ENCODE measurements at regions not wholly inside any gene's neighbourhood (a gene's known extent, or its start where the extent isn't known, plus 50 kb on each side); places are given as distances from the start of the nearest gene placed in this dataset.
"Not testable (repeated sequence)": the region's sequence is repeated elsewhere in the genome, so short reads cannot be mapped to it uniquely, and the experiment has no call there.

DNA sequence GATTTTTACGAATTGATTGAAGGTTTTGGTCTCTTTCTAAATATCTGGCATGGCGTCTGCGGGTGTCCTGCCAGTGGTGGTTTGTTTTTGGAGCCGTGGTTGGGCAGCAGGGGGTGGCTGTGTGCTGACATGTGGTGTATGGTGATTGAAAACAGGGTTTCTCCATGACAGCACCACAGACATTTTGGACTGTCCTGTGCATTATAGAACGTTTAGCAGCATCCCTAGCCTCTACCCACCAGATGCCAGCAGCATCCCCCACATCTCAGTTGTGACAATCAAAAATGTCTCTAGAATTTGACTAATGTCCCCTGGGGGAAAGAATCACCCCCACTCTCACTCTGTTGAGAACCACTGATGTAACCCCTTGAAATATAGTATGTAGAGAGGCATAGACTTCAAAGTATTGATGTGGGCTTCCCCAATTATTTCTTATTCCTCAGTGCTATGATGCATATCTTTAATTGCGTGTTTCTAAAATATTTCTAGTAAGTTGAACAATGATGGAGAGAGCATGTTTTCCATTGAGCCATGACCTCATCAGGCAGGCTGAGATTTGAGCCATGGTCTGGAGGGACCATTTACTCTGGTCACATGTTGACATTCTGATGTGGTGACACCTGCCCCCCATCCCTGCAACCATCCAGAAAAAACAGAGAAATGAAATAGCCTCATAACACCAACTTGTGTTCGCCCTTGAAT lies 77.4 kb upstream of the MID1 start:
- peaks cover 11% of the 10 kb centered on the region for H3K9me3 Mint-ChIP-seq (ENCODE audit: low read depth)
- TF ChIP-seq, protein P1, sequence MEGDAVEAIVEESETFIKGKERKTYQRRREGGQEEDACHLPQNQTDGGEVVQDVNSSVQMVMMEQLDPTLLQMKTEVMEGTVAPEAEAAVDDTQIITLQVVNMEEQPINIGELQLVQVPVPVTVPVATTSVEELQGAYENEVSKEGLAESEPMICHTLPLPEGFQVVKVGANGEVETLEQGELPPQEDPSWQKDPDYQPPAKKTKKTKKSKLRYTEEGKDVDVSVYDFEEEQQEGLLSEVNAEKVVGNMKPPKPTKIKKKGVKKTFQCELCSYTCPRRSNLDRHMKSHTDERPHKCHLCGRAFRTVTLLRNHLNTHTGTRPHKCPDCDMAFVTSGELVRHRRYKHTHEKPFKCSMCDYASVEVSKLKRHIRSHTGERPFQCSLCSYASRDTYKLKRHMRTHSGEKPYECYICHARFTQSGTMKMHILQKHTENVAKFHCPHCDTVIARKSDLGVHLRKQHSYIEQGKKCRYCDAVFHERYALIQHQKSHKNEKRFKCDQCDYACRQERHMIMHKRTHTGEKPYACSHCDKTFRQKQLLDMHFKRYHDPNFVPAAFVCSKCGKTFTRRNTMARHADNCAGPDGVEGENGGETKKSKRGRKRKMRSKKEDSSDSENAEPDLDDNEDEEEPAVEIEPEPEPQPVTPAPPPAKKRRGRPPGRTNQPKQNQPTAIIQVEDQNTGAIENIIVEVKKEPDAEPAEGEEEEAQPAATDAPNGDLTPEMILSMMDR (IDR thresholded peaks at IDR 0.05): no peak
- no peaks in the 10 kb centered on the region for H3K36me3 Mint-ChIP-seq (ENCODE audit: low read depth)
- H3K27me3 Mint-ChIP-seq (ENCODE audit: low read depth): no peaks in the 10 kb centered on the region
- H3K4me1 Mint-ChIP-seq (ENCODE audit: low read depth): no peaks in the 10 kb centered on the region
- no peak for DNase-seq (ENCODE audit: low spot score)
- H3K4me3 Mint-ChIP-seq (ENCODE audit: unreplicated experiment): no peak overlapping the region
- H3K27ac Mint-ChIP-seq (ENCODE audit: unreplicated experiment): no peak overlapping the region

DNA sequence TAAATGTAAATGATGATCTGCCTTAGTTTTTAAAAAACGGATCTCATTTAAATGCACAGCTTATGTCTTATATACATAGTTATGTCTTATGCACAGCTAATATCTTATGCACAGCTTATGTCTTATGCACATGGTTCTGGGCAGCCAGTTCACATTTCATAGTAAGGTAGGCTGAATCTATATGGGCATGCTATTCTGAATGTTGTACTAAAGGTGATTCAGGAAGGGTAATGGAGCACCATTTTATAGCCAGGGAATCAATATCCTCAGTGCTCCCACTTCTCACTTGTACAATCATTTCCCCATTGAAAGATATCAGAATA lies 77.9 kb upstream of the MID1 start:
- no peak overlapping the region for H3K27ac Mint-ChIP-seq (ENCODE audit: unreplicated experiment)
- no peaks in the 10 kb centered on the region for H3K4me1 Mint-ChIP-seq (ENCODE audit: low read depth)
- peaks cover 9% of the 10 kb centered on the region for H3K9me3 Mint-ChIP-seq (ENCODE audit: low read depth)
- H3K4me3 Mint-ChIP-seq (ENCODE audit: unreplicated experiment): no peak overlapping the region
- H3K27me3 Mint-ChIP-seq (ENCODE audit: low read depth): no peaks in the 10 kb centered on the region
- TF ChIP-seq, protein P1 (IDR thresholded peaks at IDR 0.05): no peak
- no peaks in the 10 kb centered on the region for H3K36me3 Mint-ChIP-seq (ENCODE audit: low read depth)
- no peak for DNase-seq (ENCODE audit: low spot score)

DNA sequence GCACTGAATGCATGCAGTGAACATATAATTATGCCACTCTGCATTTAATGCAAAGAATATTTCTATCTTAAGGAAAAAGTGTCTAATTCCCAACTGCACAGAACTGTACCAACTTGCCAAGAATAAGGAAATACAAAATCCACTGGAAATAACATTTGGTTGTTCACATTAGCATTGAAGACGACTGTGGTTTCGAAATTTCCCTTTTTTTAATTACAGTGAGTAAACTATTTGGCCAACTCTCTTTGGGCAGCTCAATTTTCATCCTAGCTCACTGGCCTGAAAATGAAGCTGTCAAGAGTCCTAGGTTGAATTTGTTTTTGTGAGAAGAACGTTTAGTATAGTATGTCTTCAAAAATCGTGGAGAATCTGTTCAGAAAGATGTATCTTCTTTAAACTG lies 81.6 kb upstream of the MID1 start:
- Mint-ChIP-seq H3K4me3 (ENCODE audit: unreplicated experiment) (no peak overlapping the region), H3K36me3 (ENCODE audit: low read depth) (no peaks in the 10 kb centered on the region), H3K9me3 (ENCODE audit: low read depth) (peaks cover 3% of the 10 kb centered on the region), H3K27me3 (ENCODE audit: low read depth) (no peaks in the 10 kb centered on the region), H3K4me1 (ENCODE audit: low read depth) (no peaks in the 10 kb centered on the region), H3K27ac (ENCODE audit: unreplicated experiment) (no peak overlapping the region)
- TF ChIP-seq, protein P1 (IDR thresholded peaks at IDR 0.05): no peak
- no peak for DNase-seq (ENCODE audit: low spot score)

DNA sequence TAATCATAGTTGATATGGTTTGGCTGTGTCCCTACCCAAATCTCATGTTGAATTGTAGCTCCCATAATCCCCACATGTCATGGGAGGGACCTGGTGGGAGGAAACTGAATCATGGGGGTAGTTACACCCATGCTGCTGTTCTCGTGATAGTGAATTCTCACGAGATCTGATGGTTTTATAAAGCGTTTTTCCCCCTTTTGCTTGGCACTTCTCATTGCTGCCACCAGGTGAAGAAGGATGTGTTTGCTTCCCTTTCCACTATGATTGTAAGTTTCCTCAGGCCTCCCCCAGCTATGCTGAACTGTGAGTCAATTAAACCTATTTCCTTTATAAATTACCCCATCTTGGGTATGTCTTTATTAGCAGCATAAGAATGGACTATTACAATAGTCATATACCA lies 86.0 kb upstream of the MID1 start:
- H3K4me1 Mint-ChIP-seq (ENCODE audit: low read depth); H3K27me3 Mint-ChIP-seq (ENCODE audit: low read depth); H3K9me3 Mint-ChIP-seq (ENCODE audit: low read depth); H3K27ac Mint-ChIP-seq (ENCODE audit: unreplicated experiment); DNase-seq (ENCODE audit: low spot score); H3K36me3 Mint-ChIP-seq (ENCODE audit: low read depth); H3K4me3 Mint-ChIP-seq (ENCODE audit: unreplicated experiment): not testable (repeated sequence)

DNA sequence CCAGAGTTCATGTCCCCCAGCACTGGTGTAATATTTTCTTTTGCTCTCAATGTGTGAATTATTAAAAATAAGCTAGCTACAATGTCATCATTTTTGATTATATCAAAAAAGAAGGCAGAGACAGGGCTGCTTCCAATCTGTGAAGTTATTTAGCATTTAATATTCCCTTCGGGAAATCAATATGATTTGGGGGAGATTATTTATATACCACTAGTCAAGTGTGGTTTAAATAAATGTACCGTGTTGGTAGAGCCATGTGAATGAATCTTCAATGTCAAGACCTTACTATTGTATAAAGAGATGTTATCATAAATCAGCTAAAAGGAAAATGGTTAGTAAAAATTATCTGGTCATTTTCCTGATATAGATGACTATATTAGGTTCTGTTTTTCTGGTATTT lies 87.4 kb upstream of the MID1 start:
- no peaks in the 10 kb centered on the region for H3K27me3 Mint-ChIP-seq (ENCODE audit: low read depth)
- no peak overlapping the region for H3K27ac Mint-ChIP-seq (ENCODE audit: unreplicated experiment)
- TF ChIP-seq, protein P1 (IDR thresholded peaks at IDR 0.05): no peak
- H3K4me3 Mint-ChIP-seq (ENCODE audit: unreplicated experiment): no peak overlapping the region
- peaks cover 6% of the 10 kb centered on the region for H3K9me3 Mint-ChIP-seq (ENCODE audit: low read depth)
- no peaks in the 10 kb centered on the region for H3K4me1 Mint-ChIP-seq (ENCODE audit: low read depth)
- no peaks in the 10 kb centered on the region for H3K36me3 Mint-ChIP-seq (ENCODE audit: low read depth)
- no peak for DNase-seq (ENCODE audit: low spot score)

DNA sequence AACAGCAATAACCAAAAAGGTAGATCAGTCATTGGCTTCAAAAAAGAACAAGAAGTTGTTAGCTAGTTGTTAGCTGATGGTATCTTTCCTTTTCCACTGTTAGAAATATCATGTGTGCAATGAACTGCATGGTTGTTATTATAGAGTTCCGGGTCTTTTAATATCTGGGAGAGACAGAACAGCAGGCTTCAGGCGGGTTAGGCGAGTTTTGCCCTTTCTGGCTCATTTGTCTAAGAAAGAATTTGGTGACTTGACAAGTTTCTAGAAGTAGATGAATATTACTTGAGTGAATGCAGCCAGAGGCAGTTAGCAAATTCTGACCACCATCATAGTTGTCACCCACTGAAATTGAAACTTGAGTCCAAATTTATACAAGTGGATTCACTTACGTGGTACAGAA lies 88.9 kb upstream of the MID1 start:
- Mint-ChIP-seq H3K4me3 (ENCODE audit: unreplicated experiment) (no peak overlapping the region), H3K27me3 (ENCODE audit: low read depth) (no peaks in the 10 kb centered on the region), H3K9me3 (ENCODE audit: low read depth) (peaks cover 9% of the 10 kb centered on the region), H3K4me1 (ENCODE audit: low read depth) (no peaks in the 10 kb centered on the region), H3K36me3 (ENCODE audit: low read depth) (no peaks in the 10 kb centered on the region), H3K27ac (ENCODE audit: unreplicated experiment) (no peak overlapping the region)
- DNase-seq (ENCODE audit: low spot score): no peak
- TF ChIP-seq, protein P1 (IDR thresholded peaks at IDR 0.05): no peak
